Urothelium cell line (cell line): ENCODE measurements at regions not wholly inside any gene's neighbourhood (a gene's known extent, or its start where the extent isn't known, plus 50 kb on each side); places are given as distances from the start of the nearest gene placed in this dataset.
"Not testable (repeated sequence)": the region's sequence is repeated elsewhere in the genome, so short reads cannot be mapped to it uniquely, and the experiment has no call there.

Experiments
- DNase-seq: peaks from one replicate; pipeline ENCODE4 v3.0.0; 2011; ENCODE audit warnings: low spot score, mixed read lengths
- FAIRE-seq: peaks from 2 replicates; lab custom pipeline; 2011; peaks lifted over from hg19 to GRCh38; lab: Jason Lieb, UNC

DNA sequence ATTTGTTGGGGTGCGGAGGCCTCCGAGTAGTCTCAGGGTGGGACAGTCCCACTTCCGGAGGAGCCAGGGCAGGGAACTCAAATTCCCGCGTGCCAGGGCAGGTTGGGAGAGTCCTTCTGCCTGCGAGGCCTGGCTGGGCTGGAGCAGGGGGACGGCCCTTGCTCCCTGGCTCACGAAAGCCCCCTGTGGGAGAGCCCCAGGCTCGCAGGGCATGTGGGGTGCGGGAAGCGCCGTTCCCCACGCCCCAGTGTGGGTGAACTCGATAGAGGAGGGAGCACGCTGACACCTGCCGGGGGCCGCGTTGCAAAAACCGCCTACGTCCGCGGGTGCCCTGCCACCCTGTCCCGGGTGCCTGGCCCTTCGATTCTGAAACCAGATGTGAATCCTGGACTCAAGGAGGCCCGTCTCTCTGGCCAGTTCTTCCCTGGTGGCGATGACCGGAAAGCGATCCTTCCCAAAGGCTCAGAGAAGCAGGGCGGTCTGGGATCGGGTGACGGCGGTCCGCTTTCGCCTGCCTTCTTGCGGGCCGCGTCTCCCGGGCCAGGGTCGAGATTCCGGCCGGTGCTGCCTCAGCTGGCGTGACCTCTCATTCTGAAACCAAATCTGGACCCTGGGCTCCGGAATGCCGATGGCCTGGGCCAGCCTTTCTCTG is 1846.5 kb upstream of the DEFB115 start:
- no peak for FAIRE-seq

DNA sequence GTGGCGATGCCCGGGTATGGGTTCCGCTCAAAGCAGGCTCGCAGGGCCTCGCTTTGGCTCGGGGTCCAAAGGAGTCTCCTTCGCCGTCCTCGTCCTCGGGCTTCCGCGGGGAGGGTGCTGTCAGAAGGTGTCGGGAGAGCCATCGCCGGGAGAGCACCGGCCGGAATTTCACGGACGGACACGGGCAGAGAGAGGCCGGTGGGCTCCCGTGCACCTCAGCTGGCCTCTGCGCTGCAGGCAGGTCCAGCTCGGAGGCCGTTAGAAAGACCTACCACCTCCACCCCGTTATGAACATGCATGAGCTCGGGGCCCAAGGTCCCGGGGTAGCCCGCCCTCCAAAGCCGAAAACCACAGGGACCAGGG is 1846.0 kb upstream of the DEFB115 start:
- FAIRE-seq, DNase-seq: not testable (repeated sequence)

More for the DNA sequence above, 1846.5 kb upstream of the DEFB115 start:
- DNase-seq, result no peak

DNA sequence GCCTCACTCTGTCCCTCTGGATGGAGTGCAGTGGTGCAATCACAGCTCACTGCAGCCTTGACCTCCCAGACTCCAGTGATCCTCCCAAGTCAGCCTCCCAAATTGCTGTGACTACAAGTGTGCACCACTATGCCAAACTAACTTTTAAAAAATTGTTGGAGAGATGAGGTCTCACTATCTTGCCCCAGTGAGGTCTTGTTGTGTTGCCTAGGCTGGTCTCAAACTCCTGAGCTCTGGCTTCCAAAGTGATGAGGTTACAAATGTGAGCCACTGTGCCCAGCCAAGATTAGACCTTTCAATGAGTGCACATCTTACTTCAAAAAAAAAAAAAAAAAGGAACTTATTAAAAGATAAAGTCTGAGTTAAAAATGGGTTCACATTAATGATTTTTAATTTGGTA is 1838.1 kb upstream of the DEFB115 start:
- DNase-seq, result no peak
- FAIRE-seq, result no peak

- DNase-seq (peak; percentile 38), FAIRE-seq (no peak)
These were observed 1830.0 kb upstream of the DEFB115 start for GRCh38 chr20:29427201-29428060.

DNA sequence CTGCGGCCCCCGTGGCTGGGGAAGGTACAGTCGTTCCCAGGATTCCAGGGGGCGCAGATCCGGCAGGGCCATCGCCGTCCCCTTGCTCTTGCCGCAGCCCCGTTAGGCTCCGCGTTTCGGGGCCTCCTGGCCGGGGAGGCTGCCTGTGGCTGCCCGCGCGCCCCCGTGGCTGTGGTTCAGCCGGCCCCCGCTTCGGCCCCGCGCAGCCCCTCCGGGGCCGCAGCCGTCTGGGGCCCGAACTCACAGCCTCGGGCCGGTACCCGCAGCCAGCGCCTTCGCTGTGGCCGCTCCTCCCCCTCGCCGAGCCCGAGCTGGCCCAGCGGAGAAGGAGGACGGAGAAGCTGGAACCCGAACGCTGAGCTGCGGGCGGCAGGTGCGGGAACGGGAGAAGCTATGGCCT is 1826.9 kb upstream of the DEFB115 start:
- DNase-seq (peak; percentile 42), FAIRE-seq (no peak)

DNA sequence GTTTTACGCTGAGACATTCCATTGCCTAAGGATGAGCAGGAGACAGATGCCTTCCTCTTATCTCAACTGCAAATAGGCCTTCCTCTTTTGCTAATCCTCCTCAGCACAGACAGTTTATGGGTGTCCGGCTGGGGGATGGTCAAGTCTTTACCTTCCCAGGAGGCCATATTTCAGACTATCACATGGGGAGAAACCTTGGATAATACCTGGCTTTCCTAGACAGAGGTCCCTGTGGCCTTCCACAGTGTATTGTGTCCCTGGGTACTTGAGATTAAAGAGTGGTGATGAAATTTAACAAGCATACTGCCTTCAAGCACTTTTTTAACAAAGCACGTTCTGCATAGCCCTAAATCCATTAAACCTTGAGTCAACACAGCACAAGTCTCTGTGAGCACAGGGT is 1816.7 kb upstream of the DEFB115 start:
- not testable (repeated sequence) for DNase-seq, FAIRE-seq

GRCh38 chr20:29443206-29443781 is 1814.2 kb upstream of the DEFB115 start:
- not testable (repeated sequence) for FAIRE-seq, DNase-seq

- FAIRE-seq (no peak), DNase-seq (no peak)
These were observed 1813.6 kb upstream of the DEFB115 start for GRCh38 chr20:29443819-29444218.

GRCh38 chr20:29445050-29445907 is 1812.2 kb upstream of the DEFB115 start:
- DNase-seq, result peak; percentile 79
- FAIRE-seq, result not testable (repeated sequence)

GRCh38 chr20:29447517-29448484 is 1809.7 kb upstream of the DEFB115 start:
- FAIRE-seq, result not testable (repeated sequence)
- peak; percentile 68 for DNase-seq

DNA sequence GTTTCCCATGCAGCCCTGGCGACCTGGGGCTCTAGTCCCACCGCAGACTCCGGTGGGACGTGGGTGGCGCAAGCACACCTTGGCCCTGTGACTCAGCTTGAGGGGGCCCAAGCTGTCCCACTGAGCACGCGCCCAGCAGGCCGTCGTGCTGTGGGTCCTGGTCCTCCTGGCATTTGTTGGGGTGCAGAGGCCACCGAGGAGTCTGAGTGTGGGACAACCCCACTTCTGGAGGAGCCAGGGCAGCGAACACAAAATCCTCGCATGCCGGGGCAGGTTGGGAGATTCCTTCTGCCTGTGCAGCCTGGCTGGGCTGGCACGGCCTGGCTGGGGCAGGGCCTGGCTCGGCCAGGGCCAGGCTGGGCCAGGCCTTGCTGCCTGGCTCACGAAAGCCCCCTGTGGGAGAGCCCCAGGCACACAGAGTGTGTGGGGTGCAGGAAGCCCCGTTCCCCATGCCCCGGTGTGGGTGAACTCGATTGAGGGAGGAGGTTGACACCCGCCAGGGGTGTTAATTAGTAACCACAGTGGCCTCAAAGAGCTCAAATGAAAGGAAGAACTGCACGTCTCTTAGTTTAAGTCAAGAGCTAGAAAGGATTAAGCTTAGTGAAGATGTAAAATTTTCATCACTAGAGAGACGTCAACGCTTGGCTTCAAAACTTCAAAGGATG is 1808.5 kb upstream of the DEFB115 start:
- DNase-seq (no peak), FAIRE-seq (no peak)

DNA sequence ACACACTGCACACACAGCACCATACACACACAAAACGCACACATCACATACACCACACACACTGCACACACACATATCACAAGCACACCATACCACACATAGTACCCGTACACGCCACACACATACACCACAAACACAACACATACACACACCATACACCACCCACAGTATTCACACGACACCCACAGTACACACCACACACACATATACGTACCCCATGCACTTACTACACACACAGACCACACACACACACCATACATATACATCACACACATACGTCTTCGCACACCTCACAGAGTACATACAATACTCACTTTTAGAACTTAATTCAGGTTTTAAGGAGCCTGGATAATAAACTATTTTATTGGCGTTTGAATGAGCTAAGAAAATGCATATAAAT is 1805.3 kb upstream of the DEFB115 start:
- DNase-seq (no peak), FAIRE-seq (no peak)

- FAIRE-seq, DNase-seq: not testable (repeated sequence)
These were observed 1800.3 kb upstream of the DEFB115 start for GRCh38 chr20:29456987-29457693.

DNA sequence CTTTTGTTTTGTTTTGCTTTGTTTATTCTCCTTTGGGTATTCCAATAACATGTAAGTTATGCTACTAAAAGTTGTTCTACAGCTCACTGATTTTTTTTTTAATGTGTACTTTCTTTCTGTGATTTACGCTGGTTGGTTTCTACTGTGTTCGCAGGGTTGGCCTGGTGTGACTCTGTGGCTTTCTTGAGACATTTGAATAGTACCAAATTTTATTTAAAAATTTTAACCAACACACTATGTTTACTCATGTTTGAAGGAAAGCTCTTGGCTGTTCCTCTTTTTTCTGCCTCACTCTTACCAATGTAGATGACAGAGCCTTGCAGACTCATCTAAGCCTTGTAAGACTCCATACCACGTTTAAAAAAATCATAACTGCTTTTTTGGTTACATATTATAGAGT is 1784.9 kb upstream of the DEFB115 start:
- DNase-seq (no peak), FAIRE-seq (no peak)

DNA sequence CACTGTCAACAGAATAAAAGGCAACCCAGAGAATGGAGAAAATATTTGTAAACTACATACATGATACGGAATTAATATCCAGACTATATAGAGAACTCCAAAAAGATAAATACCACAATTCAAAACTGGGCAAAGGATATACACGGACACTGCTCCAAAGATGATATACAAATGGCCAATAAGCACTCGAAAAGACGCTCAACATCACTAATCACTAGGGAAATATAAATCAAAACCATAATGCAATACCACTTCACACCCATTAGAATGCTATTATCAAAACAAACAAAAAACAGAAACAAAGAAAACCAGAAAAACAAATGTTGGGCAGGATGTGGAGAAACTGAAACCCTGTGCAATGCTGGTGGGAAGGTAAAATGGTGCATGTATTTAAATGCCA is 1764.6 kb upstream of the DEFB115 start:
- not testable (repeated sequence) for FAIRE-seq, DNase-seq

GRCh38 chr20:29496767-29497166 is 1760.7 kb upstream of the DEFB115 start:
- peak; percentile 3 for DNase-seq
- not testable (repeated sequence) for FAIRE-seq

GRCh38 chr20:29497261-29497671 is 1760.2 kb upstream of the DEFB115 start:
- FAIRE-seq (no peak), DNase-seq (peak; percentile 79)

DNA sequence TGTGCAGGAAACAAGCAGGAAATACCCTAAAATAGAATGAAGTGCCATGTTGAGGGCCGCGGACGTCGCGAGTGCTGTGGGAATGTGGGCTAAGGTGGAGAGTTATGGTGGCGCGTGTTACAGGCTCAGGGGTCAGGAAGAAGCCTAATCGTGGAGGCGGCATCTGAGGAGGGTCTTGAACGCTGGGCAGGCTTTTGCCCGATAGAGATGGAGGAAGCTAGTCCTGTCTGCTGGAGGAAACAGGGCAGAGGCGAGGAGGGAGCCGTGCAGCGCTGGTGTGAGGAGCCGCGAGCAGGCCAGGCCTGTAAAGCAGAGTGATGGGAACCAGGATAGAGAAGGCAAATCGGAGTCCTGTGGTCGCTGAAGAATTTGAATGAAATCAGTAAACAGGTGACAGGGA is 1759.8 kb upstream of the DEFB115 start:
- DNase-seq, FAIRE-seq: not testable (repeated sequence)
